ENCODE measurements at regions not wholly inside any gene's neighbourhood (a gene's known extent, or its start where the extent isn't known, plus 50 kb on each side); places are given as distances from the start of the nearest gene placed in this dataset.

DNA sequence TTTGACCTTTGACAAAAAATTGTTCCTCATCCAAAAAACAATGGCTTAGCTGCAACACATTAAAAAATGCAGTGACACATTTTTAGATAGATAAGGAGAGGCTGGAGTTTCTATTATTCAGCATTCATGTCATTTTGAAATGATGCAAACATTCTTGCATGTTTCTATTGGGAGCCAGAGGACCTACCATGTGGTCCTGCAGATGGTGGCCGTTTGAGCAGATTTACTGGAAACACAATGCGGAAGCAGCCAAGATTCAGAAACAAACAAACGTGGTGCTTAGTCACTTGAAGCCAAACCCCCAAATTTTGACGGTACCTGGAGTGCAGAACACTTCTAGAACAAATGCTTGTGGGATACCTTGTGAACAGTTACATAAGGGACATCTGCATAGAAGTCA, 456.7 kb downstream of the PCDH18 start:
- DNase-seq, result no peak
- Histone ChIP-seq H3K36me3 (no peaks in the 10 kb centered on the region), H3K4me1 (no peaks in the 10 kb centered on the region), H3K4me3 (no peak overlapping the region), H3K9me3 (peaks cover 0 to 21% (median 17%) of the 10 kb centered on the region in 4 donors), H3K27ac (no peak overlapping the region), H3K27me3 (no peaks in the 10 kb centered on the region)
- intact Hi-C loops (cut with DNase I; ENCODE audit: low total_unique reads), result no loop called here
- TF ChIP-seq, protein P1, sequence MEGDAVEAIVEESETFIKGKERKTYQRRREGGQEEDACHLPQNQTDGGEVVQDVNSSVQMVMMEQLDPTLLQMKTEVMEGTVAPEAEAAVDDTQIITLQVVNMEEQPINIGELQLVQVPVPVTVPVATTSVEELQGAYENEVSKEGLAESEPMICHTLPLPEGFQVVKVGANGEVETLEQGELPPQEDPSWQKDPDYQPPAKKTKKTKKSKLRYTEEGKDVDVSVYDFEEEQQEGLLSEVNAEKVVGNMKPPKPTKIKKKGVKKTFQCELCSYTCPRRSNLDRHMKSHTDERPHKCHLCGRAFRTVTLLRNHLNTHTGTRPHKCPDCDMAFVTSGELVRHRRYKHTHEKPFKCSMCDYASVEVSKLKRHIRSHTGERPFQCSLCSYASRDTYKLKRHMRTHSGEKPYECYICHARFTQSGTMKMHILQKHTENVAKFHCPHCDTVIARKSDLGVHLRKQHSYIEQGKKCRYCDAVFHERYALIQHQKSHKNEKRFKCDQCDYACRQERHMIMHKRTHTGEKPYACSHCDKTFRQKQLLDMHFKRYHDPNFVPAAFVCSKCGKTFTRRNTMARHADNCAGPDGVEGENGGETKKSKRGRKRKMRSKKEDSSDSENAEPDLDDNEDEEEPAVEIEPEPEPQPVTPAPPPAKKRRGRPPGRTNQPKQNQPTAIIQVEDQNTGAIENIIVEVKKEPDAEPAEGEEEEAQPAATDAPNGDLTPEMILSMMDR (IDR thresholded peaks at IDR 0.05), result no peak
- TF ChIP-seq EP300 (IDR thresholded peaks at IDR 0.05) (no peak), POLR2A (IDR thresholded peaks at IDR 0.05) (no peak), POLR2AphosphoS5 (IDR thresholded peaks at IDR 0.05) (no peak)
- 66 to 79% (median 74%) methylated on average over 4 of the region's 4 CpGs for WGBS, 5 donors

DNA sequence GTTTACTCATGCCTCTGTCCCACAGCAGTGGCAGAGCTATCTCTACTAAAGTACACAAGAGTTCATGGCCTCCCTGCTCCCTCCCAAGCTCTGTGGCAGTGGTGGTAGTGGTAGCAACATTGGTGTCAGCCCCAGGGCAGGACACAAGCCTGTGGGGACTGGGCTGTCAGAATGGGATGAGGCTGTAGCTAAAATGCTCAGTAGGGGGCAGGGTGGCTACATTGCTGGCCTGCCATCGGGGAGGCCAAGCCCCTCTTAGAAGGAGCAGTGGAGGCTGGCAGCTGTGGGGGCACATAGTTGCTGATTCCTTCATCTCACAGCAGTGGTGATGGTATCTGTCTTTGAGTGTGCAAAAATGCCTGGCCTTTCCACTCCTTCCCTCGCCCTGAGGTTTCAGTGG, 461.7 kb downstream of the PCDH18 start:
- Histone ChIP-seq H3K4me3 (no peak overlapping the region), H3K4me1 (no peaks in the 10 kb centered on the region), H3K27ac (no peak overlapping the region), H3K36me3 (no peaks in the 10 kb centered on the region), H3K9me3 (peaks cover 0 to 6% (median 3%) of the 10 kb centered on the region in 4 donors), H3K27me3 (no peaks in the 10 kb centered on the region)
- 54 to 92% (median 74%) methylated on average over 2 of the region's 2 CpGs for WGBS, 5 donors
- TF ChIP-seq POLR2A (IDR thresholded peaks at IDR 0.05) (no peak), POLR2AphosphoS5 (IDR thresholded peaks at IDR 0.05) (no peak), EP300 (IDR thresholded peaks at IDR 0.05) (no peak)
- TF ChIP-seq, protein P1 (IDR thresholded peaks at IDR 0.05), result no peak
- intact Hi-C loops (cut with DNase I; ENCODE audit: low total_unique reads), result no loop called here
- DNase-seq, result no peak

DNA sequence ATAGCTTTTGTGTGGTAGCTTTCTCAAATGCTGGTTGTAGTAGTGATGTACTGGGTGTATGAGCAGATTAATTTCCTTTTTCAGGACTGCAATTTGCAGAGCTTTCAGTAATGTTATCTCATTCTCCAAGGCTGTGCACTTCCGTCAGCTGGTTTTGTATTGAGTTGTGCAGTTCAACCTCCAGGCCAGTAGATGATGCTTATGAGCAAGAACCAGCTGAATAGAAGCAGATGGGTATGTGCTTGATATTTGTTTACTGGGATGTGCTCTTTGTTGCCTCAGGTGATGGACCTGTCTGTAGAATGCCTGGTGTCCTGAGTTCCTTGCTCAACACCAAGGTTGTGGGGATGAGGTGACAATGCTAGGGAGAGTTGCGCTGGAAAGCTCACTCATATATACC, 462.8 kb downstream of the PCDH18 start:
- TF ChIP-seq, protein P1 (IDR thresholded peaks at IDR 0.05), result no peak
- TF ChIP-seq POLR2A (IDR thresholded peaks at IDR 0.05) (no peak), POLR2AphosphoS5 (IDR thresholded peaks at IDR 0.05) (no peak), EP300 (IDR thresholded peaks at IDR 0.05) (no peak)
- DNase-seq, result no peak
- Histone ChIP-seq H3K4me3 (no peak overlapping the region), H3K27me3 (no peaks in the 10 kb centered on the region), H3K9me3 (peaks cover 0 to 4% (median 1%) of the 10 kb centered on the region in 4 donors), H3K4me1 (no peaks in the 10 kb centered on the region), H3K27ac (no peak overlapping the region), H3K36me3 (no peaks in the 10 kb centered on the region)
- WGBS, 5 donors, result 76 to 100% (median 92%) methylated on average over 2 of the region's 2 CpGs
- intact Hi-C loops (cut with DNase I; ENCODE audit: low total_unique reads), result no loop called here

DNA sequence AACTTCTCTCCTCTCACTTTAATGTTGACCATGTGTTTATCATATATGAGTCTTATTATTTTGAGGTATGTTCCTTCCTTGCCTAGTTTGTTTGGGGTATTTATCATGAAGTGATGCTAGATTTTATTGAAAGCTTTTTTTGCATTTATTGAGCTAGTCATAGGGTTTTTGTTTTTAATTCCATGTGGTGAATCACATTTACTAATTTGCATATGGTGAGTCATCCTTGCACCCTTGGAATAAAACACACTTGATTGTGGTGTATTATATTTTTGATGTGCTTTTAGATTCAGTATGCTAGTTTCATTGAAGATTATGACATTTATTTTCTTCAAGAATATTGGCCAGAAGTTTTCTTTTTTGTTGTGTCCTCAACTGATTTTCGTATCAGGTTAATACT, 464.6 kb downstream of the PCDH18 start:
- Histone ChIP-seq H3K9me3 (peaks cover 0 to 4% (median 1%) of the 10 kb centered on the region in 4 donors), H3K4me1 (no peaks in the 10 kb centered on the region), H3K4me3 (no peak overlapping the region), H3K27ac (no peak overlapping the region), H3K36me3 (no peaks in the 10 kb centered on the region), H3K27me3 (no peaks in the 10 kb centered on the region)
- 61 to 77% (median 74%) methylated on average over 1 of the region's 1 CpG for WGBS, 5 donors
- intact Hi-C loops (cut with DNase I; ENCODE audit: low total_unique reads), result no loop called here
- DNase-seq, result no peak
- no peak for TF ChIP-seq POLR2AphosphoS5 (IDR thresholded peaks at IDR 0.05)
- TF ChIP-seq EP300 (IDR thresholded peaks at IDR 0.05), result no peak
- no peak for TF ChIP-seq POLR2A (IDR thresholded peaks at IDR 0.05)
- TF ChIP-seq, protein P1 (IDR thresholded peaks at IDR 0.05), result no peak

Measured in stomach (tissue), 8 donors.